Keratinocyte (primary cell): ENCODE measurements at regions not wholly inside any gene's neighbourhood (a gene's known extent, or its start where the extent isn't known, plus 50 kb on each side); places are given as distances from the start of the nearest gene placed in this dataset.

Experiments used
- DNase-seq: peaks from one replicate; pipeline ENCODE4 v3.0.0-alpha.2; 2011; ENCODE audit warnings: low read depth, missing footprints, low spot score
- FAIRE-seq: peaks from 2 replicates; lab custom pipeline; 2011; peaks lifted over from hg19 to GRCh38; lab: Jason Lieb, UNC
- H2AFZ ChIP-seq: 2 replicates; pipeline ENCODE4 v1.6.0; 2012; ENCODE audit warnings: low read length, control low read depth, inconsistent platforms; ENCODE audit not compliant: control insufficient read depth
- H3K27ac ChIP-seq: 2 replicates; pipeline ENCODE4 v1.5.1; 2011; ENCODE audit warnings: low read length; ENCODE audit not compliant: control insufficient read depth, insufficient read depth
- H3K27me3 ChIP-seq: 3 replicates; pipeline ENCODE4 v1.6.0; 2011; ENCODE audit warnings: low read length; ENCODE audit not compliant: control insufficient read depth, insufficient read depth; ENCODE audit errors: extremely low read depth
- H3K36me3 ChIP-seq, 2 experiments: 2 replicates in 1 of 2; 3 replicates in 1 of 2; pipeline ENCODE4 v1.5.1; 2011; ENCODE audit warnings: low read length in 2 of 2, mild to moderate bottlenecking in 1 of 2; ENCODE audit not compliant: control insufficient read depth in 2 of 2, insufficient read depth in 2 of 2; ENCODE audit errors: extremely low read depth in 1 of 2
- H3K4me1 ChIP-seq: 3 replicates; pipeline ENCODE4 v1.5.1; 2011; ENCODE audit warnings: low read length; ENCODE audit not compliant: control insufficient read depth, insufficient read depth; ENCODE audit errors: extremely low read depth
- H3K4me2 ChIP-seq: 3 replicates; pipeline ENCODE4 v1.6.0; 2011; ENCODE audit warnings: low read depth, low read length; ENCODE audit not compliant: control insufficient read depth, insufficient read depth; ENCODE audit errors: extremely low read depth
- H3K4me3 ChIP-seq, 3 experiments: fragments of 200-600 bp in 1 of 3; sonication (generic) in 1 of 3; 2 replicates in 2 of 3; 3 replicates in 1 of 3; pipeline ENCODE4 v1.5.1; 2011 to 2016; ENCODE audit warnings: low read length in 3 of 3, mild to moderate bottlenecking in 3 of 3, control low read depth in 2 of 3, inconsistent platforms in 1 of 3, low read depth in 1 of 3, mixed read lengths in 1 of 3, mixed run types in 1 of 3, moderate library complexity in 1 of 3; ENCODE audit not compliant: control insufficient read depth in 2 of 3, insufficient read depth in 2 of 3; ENCODE audit errors: extremely low read depth in 1 of 3
- H3K79me2 ChIP-seq: 2 replicates; pipeline ENCODE4 v1.6.0; 2012; ENCODE audit warnings: low read length; ENCODE audit not compliant: control insufficient read depth, insufficient read depth
- H3K9ac ChIP-seq: 3 replicates; pipeline ENCODE4 v1.6.0; 2011; ENCODE audit warnings: low read length; ENCODE audit not compliant: control insufficient read depth, insufficient read depth; ENCODE audit errors: extremely low read depth
- H3K9me1 ChIP-seq: 3 replicates; pipeline ENCODE4 v1.6.0; 2011; ENCODE audit warnings: low read length; ENCODE audit not compliant: control insufficient read depth, insufficient read depth; ENCODE audit errors: extremely low read depth
- H3K9me3 ChIP-seq: 2 replicates; pipeline ENCODE4 v1.5.1; 2012; ENCODE audit warnings: low read depth, low read length; ENCODE audit not compliant: control insufficient read depth
- H4K20me1 ChIP-seq: 3 replicates; pipeline ENCODE4 v1.6.0; 2011; ENCODE audit warnings: low read length; ENCODE audit not compliant: control insufficient read depth, insufficient read depth; ENCODE audit errors: extremely low read depth
- EZH2 ChIP-seq: IDR thresholded peaks from one replicate; pipeline ENCODE4 v1.6.1; 2012; ENCODE audit warnings: inconsistent platforms, mild to moderate bottlenecking, low read length, moderate library complexity
- dilution Hi-C: fragments of 300-500 bp; cut with MboI; formaldehyde crosslinking; loops from one replicate; pipeline ENCODE4 v1.7.0; 2020; ENCODE audit warnings: low sequenced_read_pairs; ENCODE audit not compliant: extremely low pct_ligation_motif_present
- TF ChIP-seq, protein P1 (sequence below), 3 experiments: IDR thresholded peaks in 1 of 3; conservative IDR thresholded peaks in 1 of 3; optimal IDR thresholded peaks in 1 of 3; 2 replicates in 2 of 3; 3 replicates in 1 of 3; pipeline versions ENCODE3 to v1.5.1; 2011; ENCODE audit warnings: low read length in 3 of 3, mild to moderate bottlenecking in 3 of 3, moderate library complexity in 2 of 3, control low read depth in 1 of 3, inconsistent platforms in 1 of 3; ENCODE audit not compliant: insufficient read depth in 2 of 3; ENCODE audit errors: extremely low read depth in 1 of 3

DNA sequence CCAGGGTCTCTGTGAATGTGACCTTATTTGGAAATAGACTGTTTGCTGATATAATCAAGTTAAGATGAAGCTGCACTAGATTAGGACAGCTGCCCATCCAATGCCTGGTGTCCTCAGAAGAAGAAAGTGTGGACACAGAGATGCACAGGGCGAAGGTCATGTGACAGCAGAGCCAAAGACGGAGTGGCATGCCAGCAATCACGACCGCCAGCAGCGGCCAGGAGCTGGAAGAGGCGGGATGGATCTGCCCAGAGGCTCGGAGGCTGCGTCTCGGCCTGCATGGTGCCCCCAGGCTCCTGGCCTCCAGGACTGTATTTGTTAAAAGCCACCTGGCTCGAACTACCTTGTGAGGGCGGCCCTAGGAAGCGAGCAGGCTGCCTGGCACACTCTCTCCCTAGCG lies 76.5 kb downstream of the RFLNA start:
- dilution Hi-C loops: no loop called here
- H3K27ac ChIP-seq: no peak overlapping the region
- peaks cover 6% of the 10 kb centered on the region for H3K4me1 ChIP-seq
- no peak overlapping the region for H3K4me3 ChIP-seq
- H3K4me2 ChIP-seq: no peak overlapping the region
- no peaks in the 10 kb centered on the region for H3K79me2 ChIP-seq
- no peak for DNase-seq
- H3K27me3 ChIP-seq: no peaks in the 10 kb centered on the region
- no peak overlapping the region for H3K9ac ChIP-seq
- H3K9me3 ChIP-seq: no peaks in the 10 kb centered on the region
- FAIRE-seq: no peak
- peaks cover 4% of the 10 kb centered on the region for H4K20me1 ChIP-seq
- TF ChIP-seq, protein P1, sequence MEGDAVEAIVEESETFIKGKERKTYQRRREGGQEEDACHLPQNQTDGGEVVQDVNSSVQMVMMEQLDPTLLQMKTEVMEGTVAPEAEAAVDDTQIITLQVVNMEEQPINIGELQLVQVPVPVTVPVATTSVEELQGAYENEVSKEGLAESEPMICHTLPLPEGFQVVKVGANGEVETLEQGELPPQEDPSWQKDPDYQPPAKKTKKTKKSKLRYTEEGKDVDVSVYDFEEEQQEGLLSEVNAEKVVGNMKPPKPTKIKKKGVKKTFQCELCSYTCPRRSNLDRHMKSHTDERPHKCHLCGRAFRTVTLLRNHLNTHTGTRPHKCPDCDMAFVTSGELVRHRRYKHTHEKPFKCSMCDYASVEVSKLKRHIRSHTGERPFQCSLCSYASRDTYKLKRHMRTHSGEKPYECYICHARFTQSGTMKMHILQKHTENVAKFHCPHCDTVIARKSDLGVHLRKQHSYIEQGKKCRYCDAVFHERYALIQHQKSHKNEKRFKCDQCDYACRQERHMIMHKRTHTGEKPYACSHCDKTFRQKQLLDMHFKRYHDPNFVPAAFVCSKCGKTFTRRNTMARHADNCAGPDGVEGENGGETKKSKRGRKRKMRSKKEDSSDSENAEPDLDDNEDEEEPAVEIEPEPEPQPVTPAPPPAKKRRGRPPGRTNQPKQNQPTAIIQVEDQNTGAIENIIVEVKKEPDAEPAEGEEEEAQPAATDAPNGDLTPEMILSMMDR (optimal IDR thresholded peaks at IDR 0.05 in 1 of 3, IDR thresholded peaks at IDR 0.05 in 1 of 3, conservative IDR thresholded peaks at IDR 0.05 in 1 of 3; ENCODE audit: extremely low read depth in 1 of 3, insufficient read depth in 2 of 3, low read length in 3 of 3): no peak
- no peak for TF ChIP-seq EZH2
- H2AFZ ChIP-seq: no peak overlapping the region
- peaks cover 17 to 33% of the 10 kb centered on the region in 2 experiments for H3K36me3 ChIP-seq
- no peaks in the 10 kb centered on the region for H3K9me1 ChIP-seq

DNA sequence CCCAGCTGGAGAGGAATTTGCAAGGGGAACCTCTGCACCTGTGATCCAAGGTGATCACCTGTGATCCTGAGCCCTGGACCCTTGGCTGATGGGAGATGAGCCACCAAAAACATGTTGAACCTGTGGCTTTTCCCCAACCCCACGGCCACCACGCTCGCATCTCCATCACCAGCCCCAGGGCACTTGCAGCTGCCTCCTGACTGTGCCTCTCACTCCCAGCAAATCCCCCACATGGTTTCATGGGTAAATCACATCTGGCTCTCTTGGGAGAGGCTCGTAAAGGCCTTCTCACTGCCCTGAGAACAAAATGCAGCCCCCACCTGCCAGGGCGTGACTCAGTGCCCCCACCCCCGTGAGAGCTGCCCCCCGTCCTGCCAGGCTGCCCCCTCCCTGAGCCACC lies 76.0 kb downstream of the RFLNA start:
- no peak overlapping the region for H3K27ac ChIP-seq
- H3K4me2 ChIP-seq: no peak overlapping the region
- H3K4me3 ChIP-seq: no peak overlapping the region
- no peaks in the 10 kb centered on the region for H3K27me3 ChIP-seq
- no peak overlapping the region for H3K9ac ChIP-seq
- no peaks in the 10 kb centered on the region for H3K9me1 ChIP-seq
- no peaks in the 10 kb centered on the region for H3K9me3 ChIP-seq
- no peak overlapping the region for H2AFZ ChIP-seq
- no peaks in the 10 kb centered on the region for H3K79me2 ChIP-seq
- peaks cover 20 to 33% of the 10 kb centered on the region in 2 experiments for H3K36me3 ChIP-seq
- dilution Hi-C loops: no loop called here
- H3K4me1 ChIP-seq: peaks cover 6% of the 10 kb centered on the region
- DNase-seq (no peak), FAIRE-seq (no peak)
- TF ChIP-seq EZH2: no peak
- TF ChIP-seq, protein P1 (optimal IDR thresholded peaks at IDR 0.05 in 1 of 3, IDR thresholded peaks at IDR 0.05 in 1 of 3, conservative IDR thresholded peaks at IDR 0.05 in 1 of 3; ENCODE audit: extremely low read depth in 1 of 3, insufficient read depth in 2 of 3, low read length in 3 of 3): no peak
- H4K20me1 ChIP-seq: peaks cover 4% of the 10 kb centered on the region
